ENCODE measurements at regions not wholly inside any gene's neighbourhood (a gene's known extent, or its start where the extent isn't known, plus 50 kb on each side); places are given as distances from the start of the nearest gene placed in this dataset.

DNA sequence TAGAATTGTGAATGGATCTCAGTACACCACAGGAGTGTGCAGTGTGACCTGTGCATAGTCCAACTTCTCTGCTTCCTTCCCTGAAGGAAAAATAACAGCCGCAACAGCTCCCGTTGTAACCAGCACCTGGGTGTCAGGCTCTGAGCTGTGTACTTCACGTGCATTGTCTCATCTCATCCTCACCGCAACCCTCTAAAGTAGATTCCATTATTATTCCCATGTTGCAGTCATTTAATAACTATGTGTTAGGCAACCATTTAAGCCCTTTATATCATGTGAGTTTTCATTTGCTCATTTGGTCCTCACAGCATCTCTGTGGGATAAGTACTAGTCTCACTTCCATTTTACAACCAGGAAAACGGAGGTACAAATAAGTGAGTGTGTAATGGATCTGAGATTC, 247.0 kb upstream of the MAF start:
- Mint-ChIP-seq H3K4me1 (no peaks in the 10 kb centered on the region), H3K27me3 (peaks cover 9 to 17% of the 10 kb centered on the region in 2 donors), H3K36me3 (no peaks in the 10 kb centered on the region), H3K27ac (no peak overlapping the region), H3K9me3 (peaks cover 0 to 3% (median 0%) of the 10 kb centered on the region in 5 donors), H3K4me3 (no peak overlapping the region)
- Histone ChIP-seq H3K27ac (ENCODE audit: low read depth, low read length) (no peak overlapping the region), H3K4me3 (ENCODE audit: low read length) (no peak overlapping the region), H3K36me3 (ENCODE audit: insufficient read depth, low read length) (no peaks in the 10 kb centered on the region), H3K27me3 (ENCODE audit: insufficient read depth, low read length, poor library complexity, severe bottlenecking) (no peaks in the 10 kb centered on the region), H3K4me1 (ENCODE audit: insufficient read depth, low read length) (no peaks in the 10 kb centered on the region), H3K9me3 (ENCODE audit: low read length) (no peaks in the 10 kb centered on the region)
- POLR2A ChIA-PET = no interaction called here
- DNase-seq = no peak
- CTCF ChIA-PET = no interaction called here

DNA sequence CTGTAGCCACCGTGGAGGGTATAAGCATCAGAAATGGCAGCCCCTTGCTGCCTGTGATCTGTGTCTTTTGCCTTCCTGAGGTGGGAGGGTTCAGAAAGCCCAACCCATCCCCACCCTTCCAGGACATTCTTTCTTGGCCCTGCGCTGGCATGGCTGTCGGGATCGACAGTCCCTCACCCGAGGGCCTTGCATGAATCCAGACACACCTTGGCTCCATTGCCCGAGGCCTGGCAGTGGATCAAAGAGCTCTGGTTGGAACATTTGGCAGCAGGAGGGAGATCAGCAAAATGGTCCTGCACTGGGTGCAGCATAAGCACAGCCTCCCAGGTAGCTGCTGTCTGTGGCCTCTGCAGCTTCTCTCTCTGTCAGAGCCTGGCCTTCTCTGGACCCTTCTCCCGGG, 246.6 kb upstream of the MAF start:
- CTCF ChIA-PET = no interaction called here
- Histone ChIP-seq H3K4me3 (ENCODE audit: low read length) (no peak overlapping the region), H3K36me3 (ENCODE audit: insufficient read depth, low read length) (no peaks in the 10 kb centered on the region), H3K9me3 (ENCODE audit: low read length) (no peaks in the 10 kb centered on the region), H3K27me3 (ENCODE audit: insufficient read depth, low read length, poor library complexity, severe bottlenecking) (no peaks in the 10 kb centered on the region), H3K4me1 (ENCODE audit: insufficient read depth, low read length) (no peaks in the 10 kb centered on the region), H3K27ac (ENCODE audit: low read depth, low read length) (no peak overlapping the region)
- peak overlapping the region in 1 of 8 donors; percentile 49 for H3K27ac Mint-ChIP-seq
- POLR2A ChIA-PET = no interaction called here
- H3K4me3 Mint-ChIP-seq = no peak overlapping the region
- H3K9me3 Mint-ChIP-seq = peaks cover 0 to 2% (median 0%) of the 10 kb centered on the region in 5 donors
- no peaks in the 10 kb centered on the region for H3K4me1 Mint-ChIP-seq
- no peak for DNase-seq
- H3K27me3 Mint-ChIP-seq = peaks cover 11 to 20% of the 10 kb centered on the region in 2 donors
- no peaks in the 10 kb centered on the region for H3K36me3 Mint-ChIP-seq

DNA sequence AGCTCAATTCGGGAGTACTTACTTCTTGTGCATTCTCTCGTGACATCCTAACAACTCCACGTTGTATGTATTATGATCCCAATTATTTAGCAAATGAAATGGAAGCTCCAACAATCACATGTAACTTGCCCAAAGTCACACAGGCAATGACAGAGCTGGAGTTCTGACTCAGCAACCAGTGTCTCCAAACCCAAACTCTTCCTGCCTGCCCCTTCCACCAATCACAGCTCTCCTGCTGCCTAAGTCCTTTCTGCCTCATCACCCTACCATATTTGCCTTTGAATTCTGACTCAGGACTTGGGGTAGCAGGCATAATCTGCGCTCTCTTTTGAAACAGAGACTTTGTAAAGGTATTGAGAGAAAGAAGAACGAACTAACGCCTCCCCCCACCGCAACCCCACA, 245.2 kb upstream of the MAF start:
- Histone ChIP-seq H3K27me3 (ENCODE audit: insufficient read depth, low read length, poor library complexity, severe bottlenecking) (no peaks in the 10 kb centered on the region), H3K36me3 (ENCODE audit: insufficient read depth, low read length) (no peaks in the 10 kb centered on the region), H3K4me1 (ENCODE audit: insufficient read depth, low read length) (no peaks in the 10 kb centered on the region), H3K27ac (ENCODE audit: low read depth, low read length) (peak overlapping the region; percentile 25), H3K9me3 (ENCODE audit: low read length) (no peaks in the 10 kb centered on the region), H3K4me3 (ENCODE audit: low read length) (no peak overlapping the region)
- CTCF ChIA-PET = no interaction called here
- peak overlapping the region in 1 of 8 donors; percentile 14 for H3K27ac Mint-ChIP-seq
- H3K27me3 Mint-ChIP-seq = peaks cover 11 to 17% of the 10 kb centered on the region in 2 donors
- POLR2A ChIA-PET = no interaction called here
- no peak overlapping the region for H3K4me3 Mint-ChIP-seq
- no peak for DNase-seq
- no peaks in the 10 kb centered on the region for H3K36me3 Mint-ChIP-seq
- no peaks in the 10 kb centered on the region for H3K4me1 Mint-ChIP-seq
- H3K9me3 Mint-ChIP-seq = no peaks in the 10 kb centered on the region

DNA sequence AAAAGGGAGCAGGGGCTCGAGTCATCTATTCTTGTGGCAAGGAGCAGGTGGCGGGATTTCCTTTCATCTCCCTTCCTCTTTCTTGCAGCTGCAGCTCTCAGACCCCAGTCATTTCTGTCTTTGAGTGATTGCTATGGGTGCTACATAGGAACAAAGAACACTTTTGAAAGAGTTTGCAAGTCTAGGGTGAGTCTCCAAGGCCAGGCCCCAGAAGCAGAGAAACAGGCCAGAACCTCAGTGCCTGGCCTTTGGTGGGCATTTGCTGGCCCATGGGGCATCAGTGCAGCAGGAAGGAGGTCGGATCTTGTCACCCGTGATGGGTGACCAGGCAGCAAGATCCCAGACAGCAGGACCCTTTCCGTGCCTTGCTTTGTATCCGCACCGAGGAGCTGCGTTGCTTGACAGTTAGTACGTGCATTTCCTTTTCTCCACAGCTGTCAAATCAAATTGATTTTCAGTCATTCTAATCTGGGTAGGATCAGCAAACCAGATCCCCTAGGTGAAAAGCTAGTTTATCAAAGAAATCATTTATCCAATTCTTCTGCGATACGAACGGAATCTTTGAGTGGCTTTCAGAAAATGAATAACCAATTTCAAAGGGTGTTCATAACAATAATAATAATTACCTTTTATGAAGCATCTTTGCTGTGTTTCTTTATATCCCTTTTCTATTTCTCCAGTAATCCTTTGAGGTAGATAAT, 244.6 kb upstream of the MAF start:
- H3K4me3 ChIP-seq (ENCODE audit: low read length) = no peak overlapping the region
- Mint-ChIP-seq H3K4me1 (no peaks in the 10 kb centered on the region), H3K4me3 (no peak overlapping the region), H3K27me3 (peaks cover 11 to 14% of the 10 kb centered on the region in 2 donors), H3K36me3 (no peaks in the 10 kb centered on the region), H3K27ac (no peak overlapping the region), H3K9me3 (no peaks in the 10 kb centered on the region)
- H3K9me3 ChIP-seq (ENCODE audit: low read length) = no peaks in the 10 kb centered on the region
- no peaks in the 10 kb centered on the region for H3K36me3 ChIP-seq (ENCODE audit: insufficient read depth, low read length)
- POLR2A ChIA-PET = no interaction called here
- H3K4me1 ChIP-seq (ENCODE audit: insufficient read depth, low read length) = no peaks in the 10 kb centered on the region
- DNase-seq = no peak
- no peaks in the 10 kb centered on the region for H3K27me3 ChIP-seq (ENCODE audit: insufficient read depth, low read length, poor library complexity, severe bottlenecking)
- H3K27ac ChIP-seq (ENCODE audit: low read depth, low read length) = peak overlapping the region; percentile 25
- CTCF ChIA-PET = no interaction called here

DNA sequence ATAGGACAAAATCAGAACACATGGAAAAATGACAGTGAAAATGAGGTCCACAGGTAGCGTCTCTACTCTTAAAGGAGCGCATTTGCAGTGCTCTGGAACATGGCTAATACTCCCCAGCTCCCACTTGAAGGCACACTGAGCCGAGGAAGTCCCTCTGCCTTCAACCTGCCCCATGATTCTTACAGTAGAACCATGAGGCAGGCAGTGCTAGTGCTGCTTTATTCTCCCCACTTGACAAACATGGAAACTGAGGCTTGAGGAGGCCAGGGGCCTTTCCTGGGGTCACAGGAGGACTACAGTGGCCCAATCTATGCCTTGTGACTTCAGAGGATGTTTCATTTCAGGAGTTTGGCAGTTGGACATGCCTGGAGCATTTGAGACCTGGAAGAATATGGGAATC, 244.1 kb upstream of the MAF start:
- CTCF ChIA-PET = no interaction called here
- Mint-ChIP-seq H3K27ac (no peak overlapping the region), H3K4me1 (no peaks in the 10 kb centered on the region), H3K36me3 (no peaks in the 10 kb centered on the region), H3K27me3 (peaks cover 9 to 14% of the 10 kb centered on the region in 2 donors), H3K9me3 (no peaks in the 10 kb centered on the region), H3K4me3 (no peak overlapping the region)
- no peaks in the 10 kb centered on the region for H3K27me3 ChIP-seq (ENCODE audit: insufficient read depth, low read length, poor library complexity, severe bottlenecking)
- H3K27ac ChIP-seq (ENCODE audit: low read depth, low read length) = no peak overlapping the region
- H3K4me3 ChIP-seq (ENCODE audit: low read length) = no peak overlapping the region
- POLR2A ChIA-PET = no interaction called here
- no peaks in the 10 kb centered on the region for H3K36me3 ChIP-seq (ENCODE audit: insufficient read depth, low read length)
- no peaks in the 10 kb centered on the region for H3K4me1 ChIP-seq (ENCODE audit: insufficient read depth, low read length)
- H3K9me3 ChIP-seq (ENCODE audit: low read length) = no peaks in the 10 kb centered on the region
- no peak for DNase-seq

DNA sequence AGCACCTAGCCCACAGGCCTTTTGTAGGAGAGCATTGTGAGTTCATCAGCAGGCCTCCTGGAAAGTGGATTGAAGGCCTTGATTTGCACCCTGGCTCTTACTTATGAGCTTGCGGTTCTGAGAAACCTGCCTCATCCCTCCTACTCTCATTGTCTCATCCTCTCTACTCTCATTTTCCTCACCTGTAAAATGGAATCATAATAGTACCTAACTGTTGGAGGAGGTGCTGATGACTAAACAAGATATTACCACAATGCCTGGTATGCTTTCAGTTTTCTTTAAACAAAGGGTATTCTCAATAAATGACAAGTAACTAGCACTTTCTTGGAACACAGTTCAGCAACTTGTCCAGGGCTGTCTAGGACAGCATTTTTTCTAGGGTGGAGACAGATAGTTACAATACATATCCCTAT, 243.1 kb upstream of the MAF start:
- DNase-seq = no peak
- Histone ChIP-seq H3K4me1 (ENCODE audit: insufficient read depth, low read length) (no peaks in the 10 kb centered on the region), H3K36me3 (ENCODE audit: insufficient read depth, low read length) (no peaks in the 10 kb centered on the region), H3K27me3 (ENCODE audit: insufficient read depth, low read length, poor library complexity, severe bottlenecking) (no peaks in the 10 kb centered on the region), H3K4me3 (ENCODE audit: low read length) (no peak overlapping the region), H3K9me3 (ENCODE audit: low read length) (no peaks in the 10 kb centered on the region), H3K27ac (ENCODE audit: low read depth, low read length) (no peak overlapping the region)
- no peaks in the 10 kb centered on the region for H3K9me3 Mint-ChIP-seq
- H3K4me1 Mint-ChIP-seq = no peaks in the 10 kb centered on the region
- no peak overlapping the region for H3K4me3 Mint-ChIP-seq
- H3K36me3 Mint-ChIP-seq = no peaks in the 10 kb centered on the region
- no peak overlapping the region for H3K27ac Mint-ChIP-seq
- ChIA-PET CTCF (no interaction called here), POLR2A (no interaction called here)
- peaks cover 9 to 14% of the 10 kb centered on the region in 2 donors for H3K27me3 Mint-ChIP-seq

DNA sequence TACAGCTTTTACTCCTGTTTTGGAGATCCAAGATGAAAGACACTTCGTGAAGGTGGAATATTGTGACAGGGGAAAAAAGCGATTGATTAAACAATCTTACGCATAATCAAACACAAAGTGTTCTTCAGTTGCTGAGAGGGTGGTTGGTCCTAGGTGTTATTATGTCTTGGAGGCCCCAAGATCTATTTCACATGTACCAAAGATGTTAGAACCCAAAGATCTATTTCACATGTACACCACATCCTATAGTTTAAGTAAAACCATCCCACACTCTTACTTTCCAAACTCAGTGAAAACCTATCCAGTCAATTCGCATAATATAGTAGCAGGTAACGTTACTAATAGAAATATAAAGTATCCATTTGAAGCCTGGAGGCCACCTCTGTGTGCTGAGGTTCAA, 242.6 kb upstream of the MAF start:
- CTCF ChIA-PET = no interaction called here
- Mint-ChIP-seq H3K4me1 (no peaks in the 10 kb centered on the region), H3K27me3 (peaks cover 9 to 14% of the 10 kb centered on the region in 2 donors), H3K27ac (no peak overlapping the region), H3K9me3 (no peaks in the 10 kb centered on the region), H3K36me3 (no peaks in the 10 kb centered on the region), H3K4me3 (no peak overlapping the region)
- no peak overlapping the region for H3K27ac ChIP-seq (ENCODE audit: low read depth, low read length)
- no peak overlapping the region for H3K4me3 ChIP-seq (ENCODE audit: low read length)
- DNase-seq = no peak
- H3K36me3 ChIP-seq (ENCODE audit: insufficient read depth, low read length) = no peaks in the 10 kb centered on the region
- H3K9me3 ChIP-seq (ENCODE audit: low read length) = no peaks in the 10 kb centered on the region
- no peaks in the 10 kb centered on the region for H3K27me3 ChIP-seq (ENCODE audit: insufficient read depth, low read length, poor library complexity, severe bottlenecking)
- no peaks in the 10 kb centered on the region for H3K4me1 ChIP-seq (ENCODE audit: insufficient read depth, low read length)
- POLR2A ChIA-PET = no interaction called here

DNA sequence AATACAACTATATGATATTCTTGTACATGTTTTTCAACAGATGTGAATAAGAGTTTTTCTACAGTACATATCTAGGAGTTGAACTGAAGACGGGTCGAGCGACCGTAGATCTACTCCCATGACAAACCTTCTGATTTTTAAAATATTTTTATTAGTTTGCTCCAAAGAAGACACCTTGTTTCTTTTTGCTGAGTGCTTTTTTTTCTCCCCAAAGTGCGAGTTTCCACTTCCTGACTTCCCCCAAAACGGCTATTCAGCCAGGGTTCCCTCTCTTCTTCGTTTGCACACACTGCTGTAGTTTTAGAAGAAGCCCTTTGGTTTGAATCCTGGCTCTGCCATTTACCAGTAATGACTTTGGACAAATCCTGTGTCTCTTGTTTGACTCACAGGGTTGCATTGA, 241.7 kb upstream of the MAF start:
- Mint-ChIP-seq H3K27me3 (peaks cover 9 to 14% of the 10 kb centered on the region in 2 donors), H3K36me3 (no peaks in the 10 kb centered on the region), H3K4me1 (no peaks in the 10 kb centered on the region), H3K4me3 (no peak overlapping the region), H3K9me3 (no peaks in the 10 kb centered on the region), H3K27ac (no peak overlapping the region)
- H3K27me3 ChIP-seq (ENCODE audit: insufficient read depth, low read length, poor library complexity, severe bottlenecking) = no peaks in the 10 kb centered on the region
- no peak overlapping the region for H3K27ac ChIP-seq (ENCODE audit: low read depth, low read length)
- H3K9me3 ChIP-seq (ENCODE audit: low read length) = no peaks in the 10 kb centered on the region
- POLR2A ChIA-PET = no interaction called here
- H3K36me3 ChIP-seq (ENCODE audit: insufficient read depth, low read length) = no peaks in the 10 kb centered on the region
- no peak overlapping the region for H3K4me3 ChIP-seq (ENCODE audit: low read length)
- no peak for DNase-seq
- CTCF ChIA-PET = no interaction called here
- no peaks in the 10 kb centered on the region for H3K4me1 ChIP-seq (ENCODE audit: insufficient read depth, low read length)

All from CD8-positive, alpha-beta memory T cell (primary cell).